ENCODE measurements at regions not wholly inside any gene's neighbourhood (a gene's known extent, or its start where the extent isn't known, plus 50 kb on each side); places are given as distances from the start of the nearest gene placed in this dataset.

GRCh38 chr10:42983591-42983990 is 93.3 kb upstream of the RET start:
- H3K4me3 ChIP-seq (ENCODE audit: control insufficient read depth in 1 of 7, extremely low read depth in 1 of 7, insufficient read depth in 4 of 7, low read depth in 2 of 7, low read length in 6 of 7) = no peak overlapping the region
- ChIA-PET POLR2A (interaction anchor here (0.7 kb wide), 1 partner anchor 478 kb away, joined by 3 read pairs; no protein-coding TSS in a partner anchor), CTCF (interaction anchor here (0.7 kb wide), 1 partner anchor 96 kb away, joined by 3 read pairs; no protein-coding TSS in a partner anchor)
- no peaks in the 10 kb centered on the region for H3K9me3 ChIP-seq (ENCODE audit: control extremely low read depth in 1 of 5, control insufficient read depth in 4 of 5, insufficient read depth in 2 of 5, low read depth in 1 of 5, low read length in 4 of 5)
- WGBS (ENCODE audit: insufficient coverage) = 100% methylated on average over 5 of the region's 6 CpGs
- H3K4me1 ChIP-seq (ENCODE audit: control extremely low read depth in 1 of 4, control insufficient read depth in 4 of 4, insufficient read depth in 4 of 4, low read length in 3 of 4) = peaks cover 0 to 13% (median 7%) of the 10 kb centered on the region in 4 experiments
- no peak overlapping the region for H3K27ac ChIP-seq (ENCODE audit: insufficient read depth in 1 of 2, low read depth in 1 of 2, low read length in 2 of 2, poor library complexity in 1 of 2, severe bottlenecking in 2 of 2)
- H3K27me3 ChIP-seq (replicated peaks in 2 of 5; ENCODE audit: control insufficient read depth in 4 of 5, insufficient read depth in 5 of 5, low read length in 4 of 5) = no peaks in the 10 kb centered on the region
- H3K36me3 ChIP-seq (ENCODE audit: control insufficient read depth in 4 of 4, insufficient read depth in 4 of 4, low read length in 3 of 4) = no peaks in the 10 kb centered on the region
- DNase-seq = no peak

- WGBS (ENCODE audit: insufficient coverage) = 100% methylated on average over 7 of the region's 8 CpGs
- Histone ChIP-seq H3K4me1 (ENCODE audit: control extremely low read depth in 1 of 4, control insufficient read depth in 4 of 4, insufficient read depth in 4 of 4, low read length in 3 of 4) (peaks cover 0 to 17% (median 8%) of the 10 kb centered on the region in 4 experiments), H3K9me3 (ENCODE audit: control extremely low read depth in 1 of 5, control insufficient read depth in 4 of 5, insufficient read depth in 2 of 5, low read depth in 1 of 5, low read length in 4 of 5) (no peaks in the 10 kb centered on the region), H3K4me3 (ENCODE audit: control insufficient read depth in 1 of 7, extremely low read depth in 1 of 7, insufficient read depth in 4 of 7, low read depth in 2 of 7, low read length in 6 of 7) (no peak overlapping the region), H3K36me3 (ENCODE audit: control insufficient read depth in 4 of 4, insufficient read depth in 4 of 4, low read length in 3 of 4) (no peaks in the 10 kb centered on the region), H3K27ac (ENCODE audit: insufficient read depth in 1 of 2, low read depth in 1 of 2, low read length in 2 of 2, poor library complexity in 1 of 2, severe bottlenecking in 2 of 2) (no peak overlapping the region), H3K27me3 (replicated peaks in 2 of 5; ENCODE audit: control insufficient read depth in 4 of 5, insufficient read depth in 5 of 5, low read length in 4 of 5) (no peaks in the 10 kb centered on the region)
- ChIA-PET POLR2A (interaction anchor here (0.7 kb wide), 1 partner anchor 477 kb away, joined by 3 read pairs; no protein-coding TSS in a partner anchor), CTCF (no interaction called here)
- DNase-seq = no peak
Measured at GRCh38 chr10:42984035-42984610, 92.7 kb upstream of the RET start.

- Histone ChIP-seq H3K36me3 (ENCODE audit: control insufficient read depth in 4 of 4, insufficient read depth in 4 of 4, low read length in 3 of 4) (no peaks in the 10 kb centered on the region), H3K4me1 (ENCODE audit: control extremely low read depth in 1 of 4, control insufficient read depth in 4 of 4, insufficient read depth in 4 of 4, low read length in 3 of 4) (peaks cover 0 to 15% (median 6%) of the 10 kb centered on the region in 4 experiments), H3K27ac (ENCODE audit: insufficient read depth in 1 of 2, low read depth in 1 of 2, low read length in 2 of 2, poor library complexity in 1 of 2, severe bottlenecking in 2 of 2) (no peak overlapping the region), H3K27me3 (replicated peaks in 2 of 5; ENCODE audit: control insufficient read depth in 4 of 5, insufficient read depth in 5 of 5, low read length in 4 of 5) (no peaks in the 10 kb centered on the region), H3K4me3 (ENCODE audit: control insufficient read depth in 1 of 7, extremely low read depth in 1 of 7, insufficient read depth in 4 of 7, low read depth in 2 of 7, low read length in 6 of 7) (no peak overlapping the region), H3K9me3 (ENCODE audit: control extremely low read depth in 1 of 5, control insufficient read depth in 4 of 5, insufficient read depth in 2 of 5, low read depth in 1 of 5, low read length in 4 of 5) (no peaks in the 10 kb centered on the region)
- ChIA-PET POLR2A (no interaction called here), CTCF (no interaction called here)
- 98% methylated on average over 13 of the region's 13 CpGs for WGBS (ENCODE audit: insufficient coverage)
- no peak for DNase-seq
Measured at GRCh38 chr10:42984761-42985325, 92.0 kb upstream of the RET start.

GRCh38 chr10:42985436-42986316 is 91.2 kb upstream of the RET start:
- CTCF ChIA-PET = no interaction called here
- Histone ChIP-seq H3K36me3 (ENCODE audit: control insufficient read depth in 4 of 4, insufficient read depth in 4 of 4, low read length in 3 of 4) (no peaks in the 10 kb centered on the region), H3K9me3 (ENCODE audit: control extremely low read depth in 1 of 5, control insufficient read depth in 4 of 5, insufficient read depth in 2 of 5, low read depth in 1 of 5, low read length in 4 of 5) (no peaks in the 10 kb centered on the region), H3K4me1 (ENCODE audit: control extremely low read depth in 1 of 4, control insufficient read depth in 4 of 4, insufficient read depth in 4 of 4, low read length in 3 of 4) (peaks cover 0 to 15% (median 6%) of the 10 kb centered on the region in 4 experiments), H3K27ac (ENCODE audit: insufficient read depth in 1 of 2, low read depth in 1 of 2, low read length in 2 of 2, poor library complexity in 1 of 2, severe bottlenecking in 2 of 2) (no peak overlapping the region), H3K4me3 (ENCODE audit: control insufficient read depth in 1 of 7, extremely low read depth in 1 of 7, insufficient read depth in 4 of 7, low read depth in 2 of 7, low read length in 6 of 7) (no peak overlapping the region), H3K27me3 (replicated peaks in 2 of 5; ENCODE audit: control insufficient read depth in 4 of 5, insufficient read depth in 5 of 5, low read length in 4 of 5) (no peaks in the 10 kb centered on the region)
- WGBS (ENCODE audit: insufficient coverage) = 97% methylated on average over 11 of the region's 11 CpGs
- POLR2A ChIA-PET = no interaction called here
- DNase-seq = no peak

GRCh38 chr10:42986633-42987032 is 90.2 kb upstream of the RET start:
- DNase-seq = peak in 2 of 3 donors; percentile 19 to 37
- Histone ChIP-seq H3K36me3 (ENCODE audit: control insufficient read depth in 4 of 4, insufficient read depth in 4 of 4, low read length in 3 of 4) (no peaks in the 10 kb centered on the region), H3K27me3 (replicated peaks in 2 of 5; ENCODE audit: control insufficient read depth in 4 of 5, insufficient read depth in 5 of 5, low read length in 4 of 5) (no peaks in the 10 kb centered on the region), H3K9me3 (ENCODE audit: control extremely low read depth in 1 of 5, control insufficient read depth in 4 of 5, insufficient read depth in 2 of 5, low read depth in 1 of 5, low read length in 4 of 5) (no peaks in the 10 kb centered on the region), H3K4me3 (ENCODE audit: control insufficient read depth in 1 of 7, extremely low read depth in 1 of 7, insufficient read depth in 4 of 7, low read depth in 2 of 7, low read length in 6 of 7) (no peak overlapping the region), H3K27ac (ENCODE audit: insufficient read depth in 1 of 2, low read depth in 1 of 2, low read length in 2 of 2, poor library complexity in 1 of 2, severe bottlenecking in 2 of 2) (no peak overlapping the region), H3K4me1 (ENCODE audit: control extremely low read depth in 1 of 4, control insufficient read depth in 4 of 4, insufficient read depth in 4 of 4, low read length in 3 of 4) (peaks cover 0 to 15% (median 6%) of the 10 kb centered on the region in 4 experiments)
- CTCF ChIA-PET = no interaction called here
- 98% methylated on average over 4 of the region's 4 CpGs for WGBS (ENCODE audit: insufficient coverage)
- POLR2A ChIA-PET = no interaction called here

GRCh38 chr10:42987121-42987541 is 89.7 kb upstream of the RET start:
- Histone ChIP-seq H3K9me3 (ENCODE audit: control extremely low read depth in 1 of 5, control insufficient read depth in 4 of 5, insufficient read depth in 2 of 5, low read depth in 1 of 5, low read length in 4 of 5) (no peaks in the 10 kb centered on the region), H3K4me3 (ENCODE audit: control insufficient read depth in 1 of 7, extremely low read depth in 1 of 7, insufficient read depth in 4 of 7, low read depth in 2 of 7, low read length in 6 of 7) (no peak overlapping the region), H3K27me3 (replicated peaks in 2 of 5; ENCODE audit: control insufficient read depth in 4 of 5, insufficient read depth in 5 of 5, low read length in 4 of 5) (no peaks in the 10 kb centered on the region), H3K27ac (ENCODE audit: insufficient read depth in 1 of 2, low read depth in 1 of 2, low read length in 2 of 2, poor library complexity in 1 of 2, severe bottlenecking in 2 of 2) (no peak overlapping the region), H3K4me1 (ENCODE audit: control extremely low read depth in 1 of 4, control insufficient read depth in 4 of 4, insufficient read depth in 4 of 4, low read length in 3 of 4) (peaks cover 0 to 15% (median 6%) of the 10 kb centered on the region in 4 experiments), H3K36me3 (ENCODE audit: control insufficient read depth in 4 of 4, insufficient read depth in 4 of 4, low read length in 3 of 4) (no peaks in the 10 kb centered on the region)
- peak in 2 of 3 donors; percentile 46 to 62 for DNase-seq
- ChIA-PET POLR2A (interaction anchor here (0.6 kb wide), 1 partner anchor 44 kb away, joined by 3 read pairs; no protein-coding TSS in a partner anchor), CTCF (no interaction called here)
- 60% methylated on average over 4 of the region's 8 CpGs for WGBS (ENCODE audit: insufficient coverage)
